Embryonic facial prominence (tissue), 1 donor: ENCODE measurements at regions not wholly inside any gene's neighbourhood (a gene's known extent, or its start where the extent isn't known, plus 50 kb on each side); places are given as distances from the start of the nearest gene placed in this dataset.
"Not testable (repeated sequence)": the region's sequence is repeated elsewhere in the genome, so short reads cannot be mapped to it uniquely, and the experiment has no call there.

Experiments
- DNase-seq: peaks from one replicate; pipeline ENCODE4 v3.0.0-alpha.2; 2016; ENCODE audit errors: extremely low spot score

DNA sequence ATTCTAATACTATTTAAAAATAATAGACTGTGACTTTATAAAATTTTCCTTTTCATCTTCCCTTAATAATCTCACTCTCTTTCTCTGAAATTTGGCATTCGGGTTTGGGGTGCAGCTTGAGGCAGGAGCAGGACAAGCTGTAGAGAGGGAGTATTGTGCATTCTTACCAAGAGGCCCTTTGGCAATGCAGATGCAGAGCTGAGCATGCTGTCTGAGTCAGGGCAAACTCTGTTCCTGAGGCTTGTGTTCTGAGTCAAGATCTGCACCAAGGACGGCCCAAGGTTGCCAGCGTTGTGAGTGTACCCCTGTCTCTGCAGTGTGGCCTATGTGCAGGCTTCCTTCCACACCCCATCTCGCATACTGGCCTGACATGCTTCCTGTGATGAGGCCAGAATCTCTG lies 343.8 kb upstream of the FRG2C start:
- no peak for DNase-seq

GRCh38 chr3:75321060-75321459 lies 343.1 kb upstream of the FRG2C start:
- DNase-seq, result no peak

DNA sequence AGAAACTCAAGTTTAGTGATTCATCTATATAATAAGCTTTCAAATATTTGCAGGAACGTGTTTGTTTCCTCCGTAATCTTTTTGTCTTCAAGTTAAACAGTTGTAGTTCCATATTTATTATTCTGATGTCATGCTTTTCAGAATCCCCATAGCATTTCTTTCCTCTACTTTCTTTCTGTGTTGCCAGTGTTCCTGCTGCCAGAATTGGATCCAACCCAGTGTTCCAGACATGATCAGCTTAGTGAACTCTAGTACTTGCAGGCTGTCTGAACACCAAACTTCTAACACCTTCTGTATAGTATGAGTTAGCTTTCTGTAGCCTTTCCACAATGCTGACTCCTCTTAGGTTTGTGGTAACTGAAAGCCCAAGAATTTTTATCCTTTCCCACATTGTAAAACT lies 340.2 kb upstream of the FRG2C start:
- DNase-seq, result not testable (repeated sequence)

DNA sequence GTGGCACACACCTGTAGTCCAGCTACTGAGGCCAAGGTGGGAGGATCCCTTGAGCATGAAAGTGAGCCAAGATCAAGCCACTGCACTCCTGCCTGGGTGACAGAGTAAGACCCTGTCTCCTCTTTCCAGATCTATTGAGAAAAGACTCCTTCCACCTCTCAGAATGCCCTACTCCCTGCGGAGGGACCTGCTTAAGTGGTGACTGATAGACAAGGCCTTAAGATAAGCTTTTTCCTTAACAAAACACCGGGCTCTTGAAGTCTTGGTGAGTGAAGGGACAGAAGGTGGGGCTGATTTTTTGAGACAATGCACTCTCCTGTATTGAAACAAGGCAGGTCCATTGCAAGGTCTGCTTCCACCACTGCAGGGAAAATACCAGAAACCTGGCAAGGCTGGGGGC lies 338.4 kb upstream of the FRG2C start:
- DNase-seq, result no peak

DNA sequence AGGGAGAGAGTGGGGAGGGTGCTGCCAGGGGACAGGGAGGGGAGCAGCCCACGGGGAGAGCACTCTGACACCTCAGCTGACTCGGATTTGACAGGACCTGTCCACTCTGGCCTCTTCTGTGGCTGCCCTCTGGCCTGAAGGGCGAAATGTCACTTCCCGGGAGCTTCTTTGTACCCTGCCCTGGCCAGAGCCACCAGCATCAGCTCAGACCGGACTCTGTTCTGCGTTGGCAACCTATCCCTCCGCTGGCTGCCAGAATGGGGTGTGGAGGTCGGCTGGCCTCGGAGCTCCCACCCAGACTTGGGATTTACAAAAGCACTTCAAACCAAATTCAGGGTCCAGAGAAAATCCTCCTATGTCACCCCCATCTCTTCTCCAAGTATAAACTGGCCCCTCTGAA lies 336.7 kb upstream of the FRG2C start:
- DNase-seq, result no peak

DNA sequence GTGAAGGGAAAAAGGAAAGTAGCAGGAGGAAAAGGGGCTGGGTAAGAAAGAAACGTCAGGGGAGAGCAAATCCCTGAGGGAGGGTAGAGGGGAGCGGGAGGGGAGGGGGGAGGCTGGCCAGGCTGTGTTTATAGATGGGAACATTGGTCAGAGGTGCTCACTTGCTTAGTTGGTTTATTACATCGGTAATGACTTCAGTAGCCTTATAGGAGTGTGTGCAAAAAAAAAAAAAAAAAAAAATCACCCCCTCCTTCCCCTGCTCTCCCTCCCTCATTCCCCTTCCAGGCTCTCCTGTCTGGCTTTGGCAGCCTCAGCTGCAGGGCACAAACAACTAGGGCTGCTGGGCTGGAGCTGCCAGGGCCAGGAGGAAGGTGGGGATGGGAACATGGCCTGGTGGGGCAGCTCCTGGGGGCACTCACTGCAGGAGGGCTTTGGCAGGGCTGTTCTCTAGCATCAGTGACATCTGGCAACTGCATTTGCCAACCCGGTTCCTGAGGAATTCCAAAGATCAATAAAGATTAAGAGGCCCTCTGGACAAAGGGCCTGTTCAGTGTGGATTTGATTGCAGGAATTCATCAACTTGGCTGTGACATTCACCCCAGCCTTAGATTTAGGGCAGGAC lies 334.5 kb upstream of the FRG2C start:
- DNase-seq, result no peak

- not testable (repeated sequence) for DNase-seq
Measured at GRCh38 chr3:75330446-75330845, 333.7 kb upstream of the FRG2C start.

- not testable (repeated sequence) for DNase-seq
Measured at GRCh38 chr3:75332090-75332489, 332.0 kb upstream of the FRG2C start.

GRCh38 chr3:75332794-75333193 lies 331.3 kb upstream of the FRG2C start:
- no peak for DNase-seq

DNA sequence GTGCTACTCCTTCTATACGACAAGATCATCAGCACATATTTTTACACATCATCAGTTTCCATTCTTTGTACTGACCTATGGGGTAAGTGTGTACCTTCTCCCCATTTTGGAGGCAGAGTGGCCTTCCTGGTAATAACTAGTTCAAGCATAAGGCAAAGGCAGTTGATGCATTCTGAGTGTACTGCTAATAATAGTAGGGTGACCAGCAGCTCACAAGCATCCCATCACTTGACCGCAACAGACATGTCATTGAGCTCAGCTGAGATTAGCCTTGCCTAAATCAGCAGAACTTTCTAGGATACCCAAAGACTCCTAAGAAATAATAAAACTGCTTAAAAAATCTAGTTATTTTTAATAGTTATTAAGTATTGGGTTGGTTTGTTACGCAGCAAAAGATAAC lies 329.8 kb upstream of the FRG2C start:
- DNase-seq, result no peak

DNA sequence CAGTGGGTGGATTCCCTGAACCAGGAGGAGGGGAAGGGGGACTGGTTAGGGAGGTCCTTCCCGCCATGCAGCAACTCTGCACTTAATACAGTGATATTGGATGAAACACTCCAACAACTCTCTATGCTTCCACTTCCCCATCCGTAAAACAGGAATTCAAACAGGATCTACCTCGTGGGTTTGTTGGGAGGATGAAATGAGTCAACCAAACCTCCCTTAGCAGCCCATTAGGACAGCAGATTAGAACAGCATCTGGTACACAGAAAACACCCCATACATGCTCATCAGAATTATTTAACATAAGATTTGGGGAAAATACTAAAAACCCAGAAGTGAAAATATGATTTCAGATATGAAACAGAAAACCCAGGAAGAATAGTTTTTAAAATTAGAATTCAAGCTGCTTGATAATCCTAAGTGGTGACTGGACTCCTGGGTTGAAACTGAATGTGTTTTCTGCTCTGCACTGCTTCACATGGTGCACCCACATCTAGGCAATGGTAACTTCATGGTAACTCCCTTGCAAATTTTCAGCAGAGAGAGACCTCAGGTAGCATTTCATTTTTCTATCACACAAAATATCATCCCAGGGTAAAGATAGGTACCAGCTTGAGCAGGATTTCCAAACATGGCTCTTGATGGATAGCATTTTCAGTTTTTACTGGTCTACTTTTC lies 326.8 kb upstream of the FRG2C start:
- DNase-seq, result no peak

- DNase-seq, result no peak
Measured at GRCh38 chr3:75338342-75338741, 325.8 kb upstream of the FRG2C start.

DNA sequence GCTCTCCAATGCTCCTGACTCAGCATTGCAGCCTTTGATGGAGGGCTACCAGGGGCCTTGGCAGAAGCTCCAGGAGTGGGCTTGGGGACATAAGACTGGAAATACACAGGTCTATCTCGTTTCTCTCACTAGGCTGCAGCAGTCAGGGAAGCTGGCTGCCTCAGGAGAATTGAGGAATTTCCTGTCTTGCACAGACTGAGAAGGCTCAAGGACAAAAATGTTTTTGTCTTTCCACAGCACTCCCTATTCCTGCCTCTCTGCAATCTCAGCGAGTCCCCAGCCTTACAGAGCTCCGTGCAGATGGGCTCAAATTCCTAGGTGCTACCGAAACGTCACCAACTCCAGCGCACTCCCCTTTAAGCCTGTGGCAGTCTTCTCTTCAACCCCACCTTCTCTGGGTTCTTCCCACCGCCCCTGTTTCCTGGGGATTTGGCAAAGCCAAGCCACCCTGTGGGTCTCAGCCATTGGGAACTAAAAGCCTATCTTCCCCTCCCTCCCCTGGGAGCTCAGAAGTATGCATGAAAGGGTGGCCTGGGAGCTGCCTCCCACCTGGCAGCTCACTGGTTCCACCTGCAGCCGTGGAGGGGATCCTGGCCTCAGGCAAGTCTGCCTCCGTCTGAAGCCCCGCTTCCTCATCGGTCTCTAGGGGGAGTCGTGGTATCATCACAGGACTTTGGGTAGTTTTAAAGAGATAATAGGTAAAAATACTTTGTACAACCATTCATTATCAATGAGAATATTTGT lies 322.6 kb upstream of the FRG2C start:
- no peak for DNase-seq

- no peak for DNase-seq
Measured at GRCh38 chr3:75342425-75342824, 321.7 kb upstream of the FRG2C start.

GRCh38 chr3:75350536-75350935 lies 313.6 kb upstream of the FRG2C start:
- DNase-seq, result not testable (repeated sequence)

- not testable (repeated sequence) for DNase-seq
Measured at GRCh38 chr3:75362086-75362784, 301.9 kb upstream of the FRG2C start.

GRCh38 chr3:75372964-75373363 lies 291.2 kb upstream of the FRG2C start:
- not testable (repeated sequence) for DNase-seq

- DNase-seq, result not testable (repeated sequence)
Measured at GRCh38 chr3:75379840-75380239, 284.3 kb upstream of the FRG2C start.

DNA sequence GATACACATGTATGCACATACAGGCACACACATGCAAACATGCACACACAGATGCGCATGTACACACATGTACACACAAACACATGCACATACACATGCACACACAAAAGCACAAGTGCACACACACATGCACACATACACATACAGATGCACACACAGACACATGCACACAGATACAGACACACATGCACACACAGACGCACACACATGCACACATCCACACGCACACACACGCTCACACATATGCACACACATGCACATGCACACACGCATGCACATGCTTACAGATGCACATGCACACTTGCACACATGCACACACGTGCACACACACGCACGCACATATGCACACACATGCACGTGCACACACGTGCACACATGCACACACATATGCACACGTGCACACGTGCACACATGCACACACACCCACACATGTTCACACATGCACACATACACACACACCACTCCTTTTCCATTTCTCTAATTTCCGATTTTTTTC lies 283.8 kb upstream of the FRG2C start:
- DNase-seq, result no peak

GRCh38 chr3:75384016-75384415 lies 280.1 kb upstream of the FRG2C start:
- not testable (repeated sequence) for DNase-seq

DNA sequence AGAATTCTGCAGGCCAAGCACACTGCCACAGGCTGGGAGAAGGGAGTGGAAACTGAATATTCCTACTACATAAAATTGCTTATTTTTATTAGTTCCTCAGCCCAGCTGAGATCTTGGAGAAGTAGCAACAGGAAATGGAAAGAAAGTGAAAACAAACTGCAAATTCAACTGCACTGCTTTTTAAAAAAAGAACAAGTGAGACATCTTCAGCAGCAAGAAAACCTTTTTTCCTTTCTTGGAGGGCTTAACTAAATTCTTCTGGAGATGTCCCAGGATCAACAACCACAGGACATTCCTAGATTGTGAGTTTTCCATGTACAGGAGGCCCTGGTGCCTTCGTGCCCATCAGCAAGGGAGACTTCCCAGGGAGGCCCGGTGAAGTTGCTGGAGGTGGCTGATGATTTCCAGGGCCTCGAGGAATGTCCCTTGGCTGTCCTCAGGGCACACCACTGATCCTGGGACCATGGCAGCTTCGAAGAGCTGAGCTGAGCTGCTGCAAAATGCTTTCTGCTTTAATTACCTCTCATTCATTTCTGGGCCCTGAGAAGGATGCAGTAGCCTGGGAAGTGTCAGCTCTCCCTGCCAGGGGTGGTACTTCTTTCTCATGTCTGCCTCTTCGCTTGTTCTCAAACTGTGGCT lies 275.5 kb upstream of the FRG2C start:
- not testable (repeated sequence) for DNase-seq

DNA sequence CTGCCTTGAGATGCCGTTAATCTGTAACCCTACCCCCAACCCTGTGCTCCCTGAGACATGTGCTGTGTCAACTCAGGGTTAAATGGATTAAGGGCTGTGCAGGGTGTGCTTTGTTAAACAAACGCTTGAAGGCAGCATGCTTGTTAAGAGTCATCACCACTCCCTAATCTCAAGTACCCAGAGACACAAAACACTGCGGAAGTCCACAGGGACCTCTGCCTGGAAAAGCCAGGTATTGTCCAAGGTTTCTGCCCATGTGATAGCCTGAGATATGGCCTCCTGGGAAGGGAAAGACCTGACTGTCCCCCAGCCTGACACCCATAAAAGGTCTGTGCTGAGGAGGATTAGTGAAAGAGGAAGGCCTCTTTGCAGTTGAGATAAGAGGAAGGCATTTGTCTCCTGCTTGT lies 270.8 kb upstream of the FRG2C start:
- not testable (repeated sequence) for DNase-seq
